Activated CD4-positive, alpha-beta T cell treated with anti-CD3 and anti-CD28 coated beads for 36 hours (primary cell): ENCODE measurements at regions not wholly inside any gene's neighbourhood (a gene's known extent, or its start where the extent isn't known, plus 50 kb on each side); places are given as distances from the start of the nearest gene placed in this dataset.

Experiments used
- ATAC-seq: fragments of 200-7000 bp; cut with Tn5 transposase; one replicate; pipeline ENCODE4 v1.10.0; 2021; ENCODE audit warnings: mild to moderate bottlenecking, moderate library complexity
- CTCF ChIA-PET: fragments of 350-600 bp; sonication (Branson Sonifier 250); formaldehyde crosslinking; loops from one replicate; lab custom pipeline; 2021; ENCODE audit warnings: antibody characterized with exemption; lab: Charles Lee
- POLR2A ChIA-PET: fragments of 350-600 bp; sonication (Branson Sonifier 250); formaldehyde crosslinking; loops from one replicate; lab custom pipeline; 2021; ENCODE audit warnings: antibody characterized with exemption, inconsistent platforms; lab: Charles Lee
- DNase-seq: peaks from one replicate; pipeline ENCODE4 v3.0.0-alpha.2; 2020
- H3K27ac Mint-ChIP-seq: one replicate; pipeline ENCODE4 v1.8.0; 2021; ENCODE audit warnings: mixed read lengths
- H3K27me3 Mint-ChIP-seq: one replicate; pipeline ENCODE4 v1.8.0; 2021; ENCODE audit warnings: mixed read lengths
- H3K36me3 Mint-ChIP-seq: one replicate; pipeline ENCODE4 v1.8.0; 2021; ENCODE audit warnings: low read depth, mixed read lengths
- H3K4me1 Mint-ChIP-seq: one replicate; pipeline ENCODE4 v1.8.0; 2021; ENCODE audit warnings: mixed read lengths
- H3K4me3 Mint-ChIP-seq: one replicate; pipeline ENCODE4 v1.8.0; 2021; ENCODE audit warnings: mild to moderate bottlenecking, moderate library complexity, mixed read lengths
- H3K9me3 Mint-ChIP-seq: one replicate; pipeline ENCODE4 v1.8.0; 2021; ENCODE audit warnings: low read depth, mixed read lengths
- intact Hi-C, 2 experiments: fragments of 100-400 bp; cut with DNase I in 1 of 2; cut with micrococcal nuclease in 1 of 2; formaldehyde crosslinking; loops; one replicate each; pipeline versions ENCODE4 v1.14.2 to v1.15.1; 2022 to 2024; cut with DNase I, micrococcal nuclease

- H3K27me3 Mint-ChIP-seq = peaks cover 22% of the 10 kb centered on the region
- no peaks in the 10 kb centered on the region for H3K4me1 Mint-ChIP-seq
- no peak overlapping the region for H3K27ac Mint-ChIP-seq
- ATAC-seq (no peak), DNase-seq (no peak)
- H3K4me3 Mint-ChIP-seq = no peak overlapping the region
- no peaks in the 10 kb centered on the region for H3K9me3 Mint-ChIP-seq
- no peaks in the 10 kb centered on the region for H3K36me3 Mint-ChIP-seq
- ChIA-PET POLR2A (no interaction called here), CTCF (interaction anchor here (0.7 kb wide), 1 partner anchor 8 kb away, joined by 4 read pairs; no protein-coding TSS in a partner anchor)
- intact Hi-C loops = no loop called here
These were observed 126.6 kb upstream of the TMEM161B start for GRCh38 chr5:88395264-88395663.

GRCh38 chr5:88394536-88395175, 126.0 kb upstream of the TMEM161B start:
- H3K36me3 Mint-ChIP-seq = no peaks in the 10 kb centered on the region
- DNase-seq (no peak), ATAC-seq (no peak)
- no peaks in the 10 kb centered on the region for H3K9me3 Mint-ChIP-seq
- H3K4me1 Mint-ChIP-seq = no peaks in the 10 kb centered on the region
- H3K27me3 Mint-ChIP-seq = peaks cover 23% of the 10 kb centered on the region
- intact Hi-C loops = no loop called here
- no peak overlapping the region for H3K4me3 Mint-ChIP-seq
- POLR2A ChIA-PET = no interaction called here
- CTCF ChIA-PET = no interaction called here
- no peak overlapping the region for H3K27ac Mint-ChIP-seq

- H3K36me3 Mint-ChIP-seq = no peaks in the 10 kb centered on the region
- CTCF ChIA-PET = interaction anchor here (0.9 kb wide), 1 partner anchor 19 kb away, joined by 3 read pairs; no protein-coding TSS in a partner anchor
- H3K4me3 Mint-ChIP-seq = no peak overlapping the region
- H3K4me1 Mint-ChIP-seq = no peaks in the 10 kb centered on the region
- DNase-seq (no peak), ATAC-seq (no peak)
- H3K27ac Mint-ChIP-seq = no peak overlapping the region
- intact Hi-C loops = no loop called here
- POLR2A ChIA-PET = no interaction called here
- H3K9me3 Mint-ChIP-seq = no peaks in the 10 kb centered on the region
- H3K27me3 Mint-ChIP-seq = peaks cover 28% of the 10 kb centered on the region
These were observed 125.3 kb upstream of the TMEM161B start for GRCh38 chr5:88393716-88394535.

- H3K4me1 Mint-ChIP-seq = no peaks in the 10 kb centered on the region
- ATAC-seq (no peak), DNase-seq (no peak)
- H3K27ac Mint-ChIP-seq = no peak overlapping the region
- ChIA-PET CTCF (no interaction called here), POLR2A (no interaction called here)
- intact Hi-C loops = no loop called here
- no peak overlapping the region for H3K4me3 Mint-ChIP-seq
- H3K27me3 Mint-ChIP-seq = peaks cover 31% of the 10 kb centered on the region
- H3K36me3 Mint-ChIP-seq = no peaks in the 10 kb centered on the region
- H3K9me3 Mint-ChIP-seq = no peaks in the 10 kb centered on the region
These were observed 124.4 kb upstream of the TMEM161B start for GRCh38 chr5:88393042-88393441.

- Mint-ChIP-seq H3K27me3 (peaks cover 25% of the 10 kb centered on the region), H3K4me3 (no peak overlapping the region), H3K9me3 (no peaks in the 10 kb centered on the region), H3K4me1 (no peaks in the 10 kb centered on the region), H3K27ac (no peak overlapping the region), H3K36me3 (no peaks in the 10 kb centered on the region)
- DNase-seq (no peak), ATAC-seq (no peak)
- POLR2A ChIA-PET = no interaction called here
- intact Hi-C loops = no loop called here
- CTCF ChIA-PET = no interaction called here
These were observed 123.3 kb upstream of the TMEM161B start for GRCh38 chr5:88391991-88392390.

GRCh38 chr5:88391116-88391515, 122.5 kb upstream of the TMEM161B start:
- peaks cover 18% of the 10 kb centered on the region for H3K27me3 Mint-ChIP-seq
- CTCF ChIA-PET = no interaction called here
- H3K9me3 Mint-ChIP-seq = no peaks in the 10 kb centered on the region
- DNase-seq = no peak
- POLR2A ChIA-PET = no interaction called here
- no peak overlapping the region for H3K27ac Mint-ChIP-seq
- H3K4me1 Mint-ChIP-seq = no peaks in the 10 kb centered on the region
- no peak overlapping the region for H3K4me3 Mint-ChIP-seq
- intact Hi-C loops = no loop called here
- ATAC-seq = no peak
- no peaks in the 10 kb centered on the region for H3K36me3 Mint-ChIP-seq

- ATAC-seq (no peak), DNase-seq (no peak)
- CTCF ChIA-PET = no interaction called here
- H3K9me3 Mint-ChIP-seq = no peaks in the 10 kb centered on the region
- H3K36me3 Mint-ChIP-seq = no peaks in the 10 kb centered on the region
- intact Hi-C loops = no loop called here
- POLR2A ChIA-PET = no interaction called here
- peaks cover 18% of the 10 kb centered on the region for H3K27me3 Mint-ChIP-seq
- H3K4me1 Mint-ChIP-seq = no peaks in the 10 kb centered on the region
- H3K27ac Mint-ChIP-seq = no peak overlapping the region
- H3K4me3 Mint-ChIP-seq = no peak overlapping the region
These were observed 121.8 kb upstream of the TMEM161B start for GRCh38 chr5:88390481-88390880.

- Mint-ChIP-seq H3K9me3 (no peaks in the 10 kb centered on the region), H3K36me3 (no peaks in the 10 kb centered on the region), H3K4me1 (no peaks in the 10 kb centered on the region), H3K4me3 (no peak overlapping the region), H3K27me3 (peaks cover 18% of the 10 kb centered on the region), H3K27ac (no peak overlapping the region)
- ChIA-PET POLR2A (no interaction called here), CTCF (no interaction called here)
- ATAC-seq (no peak), DNase-seq (no peak)
- intact Hi-C loops = no loop called here
These were observed 121.4 kb upstream of the TMEM161B start for GRCh38 chr5:88390096-88390441.

- Mint-ChIP-seq H3K36me3 (no peaks in the 10 kb centered on the region), H3K27me3 (peaks cover 18% of the 10 kb centered on the region), H3K4me1 (no peaks in the 10 kb centered on the region), H3K27ac (no peak overlapping the region), H3K9me3 (no peaks in the 10 kb centered on the region), H3K4me3 (no peak overlapping the region)
- ChIA-PET POLR2A (no interaction called here), CTCF (interaction anchor here (0.8 kb wide), 1 partner anchor 231 kb away, joined by 4 read pairs; no protein-coding TSS in a partner anchor)
- intact Hi-C loops = no loop called here
- no peak for ATAC-seq
- no peak for DNase-seq
These were observed 120.9 kb upstream of the TMEM161B start for GRCh38 chr5:88389338-88390095.

- H3K27me3 Mint-ChIP-seq = peaks cover 17% of the 10 kb centered on the region
- ChIA-PET CTCF (interaction anchor here (0.8 kb wide), 1 partner anchor 231 kb away, joined by 4 read pairs; no protein-coding TSS in a partner anchor), POLR2A (no interaction called here)
- H3K9me3 Mint-ChIP-seq = no peaks in the 10 kb centered on the region
- H3K4me1 Mint-ChIP-seq = no peaks in the 10 kb centered on the region
- no peak for ATAC-seq
- no peaks in the 10 kb centered on the region for H3K36me3 Mint-ChIP-seq
- H3K4me3 Mint-ChIP-seq = no peak overlapping the region
- DNase-seq = no peak
- intact Hi-C loops = no loop called here
- no peak overlapping the region for H3K27ac Mint-ChIP-seq
These were observed 120.1 kb upstream of the TMEM161B start for GRCh38 chr5:88388476-88389337.

- Mint-ChIP-seq H3K36me3 (no peaks in the 10 kb centered on the region), H3K4me1 (no peaks in the 10 kb centered on the region), H3K9me3 (no peaks in the 10 kb centered on the region), H3K27me3 (peaks cover 21% of the 10 kb centered on the region), H3K27ac (no peak overlapping the region), H3K4me3 (no peak overlapping the region)
- DNase-seq (no peak), ATAC-seq (no peak)
- POLR2A ChIA-PET = no interaction called here
- CTCF ChIA-PET = interaction anchor here (0.7 kb wide), 1 partner anchor 306 kb away, joined by 3 read pairs; no protein-coding TSS in a partner anchor
- intact Hi-C loops = no loop called here
These were observed 116.2 kb upstream of the TMEM161B start for GRCh38 chr5:88384886-88385285.
